ENCODE measurements at regions not wholly inside any gene's neighbourhood (a gene's known extent, or its start where the extent isn't known, plus 50 kb on each side); places are given as distances from the start of the nearest gene placed in this dataset.

- no peaks in the 10 kb centered on the region for H3K79me2 ChIP-seq (ENCODE audit: low read length)
- no peaks in the 10 kb centered on the region for H3K9me2 ChIP-seq (replicated peaks; ENCODE audit: insufficient read depth, low read length)
- H3K4me1 ChIP-seq (ENCODE audit: low read length) = no peaks in the 10 kb centered on the region
- no peaks in the 10 kb centered on the region for H3K27me3 ChIP-seq (replicated peaks; ENCODE audit: insufficient read depth, low read length)
- H3K27ac ChIP-seq (ENCODE audit: low read length) = no peak overlapping the region
- no peaks in the 10 kb centered on the region for H3F3A ChIP-seq (ENCODE audit: insufficient read depth, low read length)
- H3K4me2 ChIP-seq (ENCODE audit: low read depth, low read length) = no peak overlapping the region
- H2AFZ ChIP-seq (ENCODE audit: low read length) = no peak overlapping the region
- no peak for DNase-seq
- H3K36me3 ChIP-seq (replicated peaks; ENCODE audit: insufficient read depth, low read length) = no peaks in the 10 kb centered on the region
- no peaks in the 10 kb centered on the region for H4K20me1 ChIP-seq (ENCODE audit: insufficient read depth, low read length)
- H3K4me3 ChIP-seq (ENCODE audit: low read length) = no peak overlapping the region
- no peaks in the 10 kb centered on the region for H3K9me3 ChIP-seq (replicated peaks; ENCODE audit: insufficient read depth, low read length)
- no peak overlapping the region for H3K9ac ChIP-seq (ENCODE audit: low read length)
- TF ChIP-seq CTCF (IDR thresholded peaks at IDR 0.05; ENCODE audit: low read length) = no peak
Measured at GRCh38 chr17:22469101-22469880, 777.0 kb downstream of the KCNJ18 start.

GRCh38 chr17:22469941-22470340 lies 777.6 kb downstream of the KCNJ18 start:
- no peaks in the 10 kb centered on the region for H3K9me2 ChIP-seq (replicated peaks; ENCODE audit: insufficient read depth, low read length)
- no peaks in the 10 kb centered on the region for H3K36me3 ChIP-seq (replicated peaks; ENCODE audit: insufficient read depth, low read length)
- H3K4me2 ChIP-seq (ENCODE audit: low read depth, low read length) = no peak overlapping the region
- H3F3A ChIP-seq (ENCODE audit: insufficient read depth, low read length) = no peaks in the 10 kb centered on the region
- H3K9me3 ChIP-seq (replicated peaks; ENCODE audit: insufficient read depth, low read length) = no peaks in the 10 kb centered on the region
- H3K27ac ChIP-seq (ENCODE audit: low read length) = no peak overlapping the region
- H3K4me1 ChIP-seq (ENCODE audit: low read length) = no peaks in the 10 kb centered on the region
- no peak for DNase-seq
- H2AFZ ChIP-seq (ENCODE audit: low read length) = no peak overlapping the region
- no peak overlapping the region for H3K9ac ChIP-seq (ENCODE audit: low read length)
- TF ChIP-seq EZH2 (optimal IDR thresholded peaks at IDR 0.05; ENCODE audit: low read depth, low read length) (no peak), EZH2phosphoT487 (IDR thresholded peaks at IDR 0.05; ENCODE audit: low read length) (no peak), CTCF (IDR thresholded peaks at IDR 0.05; ENCODE audit: low read length) (no peak)
- H3K27me3 ChIP-seq (replicated peaks; ENCODE audit: insufficient read depth, low read length) = no peaks in the 10 kb centered on the region
- no peak overlapping the region for H3K4me3 ChIP-seq (ENCODE audit: low read length)
- no peaks in the 10 kb centered on the region for H4K20me1 ChIP-seq (ENCODE audit: insufficient read depth, low read length)
- H3K79me2 ChIP-seq (ENCODE audit: low read length) = no peaks in the 10 kb centered on the region

- H3K9ac ChIP-seq (ENCODE audit: low read length) = no peak overlapping the region
Measured at GRCh38 chr17:22470411-22471175, 778.3 kb downstream of the KCNJ18 start.

GRCh38 chr17:22484826-22485225 lies 792.5 kb downstream of the KCNJ18 start:
- no peaks in the 10 kb centered on the region for H3K9me2 ChIP-seq (replicated peaks; ENCODE audit: insufficient read depth, low read length)
- DNase-seq = no peak
- H3K36me3 ChIP-seq (replicated peaks; ENCODE audit: insufficient read depth, low read length) = no peaks in the 10 kb centered on the region
- no peaks in the 10 kb centered on the region for H4K20me1 ChIP-seq (ENCODE audit: insufficient read depth, low read length)
- H3K27me3 ChIP-seq (replicated peaks; ENCODE audit: insufficient read depth, low read length) = no peaks in the 10 kb centered on the region
- TF ChIP-seq CTCF (IDR thresholded peaks at IDR 0.05; ENCODE audit: low read length) = no peak
- TF ChIP-seq EZH2 (optimal IDR thresholded peaks at IDR 0.05; ENCODE audit: low read depth, low read length) = no peak
- TF ChIP-seq EZH2phosphoT487 (IDR thresholded peaks at IDR 0.05; ENCODE audit: low read length) = no peak
- no peak overlapping the region for H3K9ac ChIP-seq (ENCODE audit: low read length)
- no peaks in the 10 kb centered on the region for H3K4me1 ChIP-seq (ENCODE audit: low read length)
- H3K9me3 ChIP-seq (replicated peaks; ENCODE audit: insufficient read depth, low read length) = no peaks in the 10 kb centered on the region
- no peak overlapping the region for H3K27ac ChIP-seq (ENCODE audit: low read length)
- no peaks in the 10 kb centered on the region for H3K79me2 ChIP-seq (ENCODE audit: low read length)
- no peak overlapping the region for H3K4me3 ChIP-seq (ENCODE audit: low read length)
- H2AFZ ChIP-seq (ENCODE audit: low read length) = no peak overlapping the region
- H3K4me2 ChIP-seq (ENCODE audit: low read depth, low read length) = no peak overlapping the region
- H3F3A ChIP-seq (ENCODE audit: insufficient read depth, low read length) = no peaks in the 10 kb centered on the region

More at GRCh38 chr17:22470411-22471175, 778.3 kb downstream of the KCNJ18 start:
- no peaks in the 10 kb centered on the region for H3K9me2 ChIP-seq (replicated peaks; ENCODE audit: insufficient read depth, low read length)
- H3K9me3 ChIP-seq (replicated peaks; ENCODE audit: insufficient read depth, low read length) = no peaks in the 10 kb centered on the region
- no peak overlapping the region for H3K4me2 ChIP-seq (ENCODE audit: low read depth, low read length)
- H4K20me1 ChIP-seq (ENCODE audit: insufficient read depth, low read length) = no peaks in the 10 kb centered on the region
- H3K36me3 ChIP-seq (replicated peaks; ENCODE audit: insufficient read depth, low read length) = no peaks in the 10 kb centered on the region
- H3F3A ChIP-seq (ENCODE audit: insufficient read depth, low read length) = no peaks in the 10 kb centered on the region
- H3K4me3 ChIP-seq (ENCODE audit: low read length) = no peak overlapping the region
- no peaks in the 10 kb centered on the region for H3K4me1 ChIP-seq (ENCODE audit: low read length)
- H2AFZ ChIP-seq (ENCODE audit: low read length) = no peak overlapping the region
- no peaks in the 10 kb centered on the region for H3K27me3 ChIP-seq (replicated peaks; ENCODE audit: insufficient read depth, low read length)
- TF ChIP-seq EZH2 (optimal IDR thresholded peaks at IDR 0.05; ENCODE audit: low read depth, low read length) = no peak
- no peaks in the 10 kb centered on the region for H3K79me2 ChIP-seq (ENCODE audit: low read length)
- DNase-seq = no peak
- no peak overlapping the region for H3K27ac ChIP-seq (ENCODE audit: low read length)
